ENCODE measurements at regions not wholly inside any gene's neighbourhood (a gene's known extent, or its start where the extent isn't known, plus 50 kb on each side); places are given as distances from the start of the nearest gene placed in this dataset.

- TF ChIP-seq ZFP30 (CRISPR knock-in tag; IDR thresholded peaks at IDR 0.05) (no peak), PATZ1 (CRISPR knock-in tag; IDR thresholded peaks at IDR 0.05; ENCODE audit: borderline replicate concordance) (no peak), ZNF70 (CRISPR knock-in tag; IDR thresholded peaks at IDR 0.05) (no peak), ARNTL (CRISPR knock-in tag; IDR thresholded peaks at IDR 0.05; ENCODE audit: borderline replicate concordance, low read depth) (no peak), RARB (CRISPR knock-in tag; IDR thresholded peaks at IDR 0.05) (no peak), ZFP3 (CRISPR knock-in tag; IDR thresholded peaks at IDR 0.05) (no peak), TSHZ2 (CRISPR knock-in tag; IDR thresholded peaks at IDR 0.05) (no peak), ZNF8 (CRISPR knock-in tag; IDR thresholded peaks at IDR 0.05) (no peak), CSDC2 (CRISPR knock-in tag; IDR thresholded peaks at IDR 0.05) (no peak), SNAI2 (CRISPR knock-in tag; IDR thresholded peaks at IDR 0.05) (no peak), GLIS3 (CRISPR knock-in tag; IDR thresholded peaks at IDR 0.05) (no peak), ZNF565 (CRISPR knock-in tag; conservative IDR thresholded peaks at IDR 0.05; ENCODE audit: low read depth) (no peak), ZC3H10 (CRISPR knock-in tag; IDR thresholded peaks at IDR 0.05) (no peak), TCF4 (CRISPR knock-in tag; IDR thresholded peaks at IDR 0.05; ENCODE audit: borderline replicate concordance) (no peak), TOX (CRISPR knock-in tag; IDR thresholded peaks at IDR 0.05; ENCODE audit: borderline replicate concordance) (no peak)
- no peak for ATAC-seq
These were observed 708.1 kb downstream of the EFNA5 start for GRCh38 chr5:106962464-106963230.

- TF ChIP-seq ZNF8 (CRISPR knock-in tag; IDR thresholded peaks at IDR 0.05) = no peak
- no peak for ATAC-seq
These were observed 711.4 kb downstream of the EFNA5 start for GRCh38 chr5:106959387-106959786.

- TF ChIP-seq ESRRG (CRISPR knock-in tag; IDR thresholded peaks at IDR 0.05) (no peak), CREB5 (CRISPR knock-in tag; IDR thresholded peaks at IDR 0.05; ENCODE audit: low read depth) (no peak), ZFP3 (CRISPR knock-in tag; IDR thresholded peaks at IDR 0.05) (no peak), SNAI2 (CRISPR knock-in tag; IDR thresholded peaks at IDR 0.05) (no peak)
- no peak for ATAC-seq
These were observed 713.4 kb downstream of the EFNA5 start for GRCh38 chr5:106957336-106957735.

GRCh38 chr5:106956886-106957285, 713.9 kb downstream of the EFNA5 start:
- TF ChIP-seq ZFP3 (CRISPR knock-in tag; IDR thresholded peaks at IDR 0.05) (no peak), SNAI2 (CRISPR knock-in tag; IDR thresholded peaks at IDR 0.05) (no peak), BACH2 (CRISPR knock-in tag; IDR thresholded peaks at IDR 0.05; ENCODE audit: borderline replicate concordance) (no peak), GLIS3 (CRISPR knock-in tag; IDR thresholded peaks at IDR 0.05) (no peak), CSDC2 (CRISPR knock-in tag; IDR thresholded peaks at IDR 0.05) (no peak), ZNF565 (CRISPR knock-in tag; conservative IDR thresholded peaks at IDR 0.05; ENCODE audit: low read depth) (no peak), CSRNP3 (CRISPR knock-in tag; IDR thresholded peaks at IDR 0.05) (no peak), PPARA (CRISPR knock-in tag; IDR thresholded peaks at IDR 0.05; ENCODE audit: borderline replicate concordance) (no peak), TSHZ2 (CRISPR knock-in tag; IDR thresholded peaks at IDR 0.05) (no peak), OSR1 (CRISPR knock-in tag; IDR thresholded peaks at IDR 0.05) (no peak), ZFP30 (CRISPR knock-in tag; IDR thresholded peaks at IDR 0.05) (no peak), CREB5 (CRISPR knock-in tag; IDR thresholded peaks at IDR 0.05; ENCODE audit: low read depth) (no peak), PATZ1 (CRISPR knock-in tag; IDR thresholded peaks at IDR 0.05; ENCODE audit: borderline replicate concordance) (no peak), TCF4 (CRISPR knock-in tag; IDR thresholded peaks at IDR 0.05; ENCODE audit: borderline replicate concordance) (no peak), TOX (CRISPR knock-in tag; IDR thresholded peaks at IDR 0.05; ENCODE audit: borderline replicate concordance) (no peak)
- no peak for ATAC-seq
